ENCODE measurements at regions not wholly inside any gene's neighbourhood (a gene's known extent, or its start where the extent isn't known, plus 50 kb on each side); places are given as distances from the start of the nearest gene placed in this dataset.

- Histone ChIP-seq H2AFZ (replicated peaks; ENCODE audit: low read length, poor library complexity) (no peak overlapping the region), H2AK9ac (replicated peaks; ENCODE audit: low read depth, low read length, poor library complexity) (no peak overlapping the region), H4K20me1 (ENCODE audit: insufficient read depth, low read length) (no peaks in the 10 kb centered on the region), H3K9me3 (ENCODE audit: control insufficient read depth, insufficient read depth, low read length) (no peaks in the 10 kb centered on the region), H2BK5ac (ENCODE audit: low read depth, low read length, poor library complexity, severe bottlenecking) (no peak overlapping the region), H4K91ac (ENCODE audit: insufficient read depth, low read depth, low read length) (no peak overlapping the region), H3K4ac (ENCODE audit: low read depth, low read length) (no peak overlapping the region), H3K23ac (ENCODE audit: low read depth, low read length) (no peak overlapping the region), H3K9ac (ENCODE audit: low read depth, low read length) (no peak overlapping the region), H2AK5ac (ENCODE audit: low read depth, low read length) (no peak overlapping the region), H3K27me3 (ENCODE audit: control insufficient read depth, insufficient read depth, low read length) (no peaks in the 10 kb centered on the region), H3K9me1 (ENCODE audit: insufficient read depth, low read length) (no peaks in the 10 kb centered on the region), H2BK15ac (ENCODE audit: low read depth, low read length) (no peak overlapping the region), H3K4me3 (ENCODE audit: insufficient read depth, low read depth, low read length) (no peak overlapping the region), H3K4me2 (ENCODE audit: low read depth, low read length) (no peak overlapping the region), H2BK20ac (ENCODE audit: low read depth, low read length) (no peak overlapping the region), H2BK120ac (ENCODE audit: low read depth, low read length) (no peak overlapping the region), H4K8ac (ENCODE audit: low read depth in 2 of 2, low read length in 2 of 2) (no peak overlapping the region), H3K36me3 (ENCODE audit: control insufficient read depth, insufficient read depth, low read length) (no peaks in the 10 kb centered on the region), H3K4me1 (ENCODE audit: control insufficient read depth, insufficient read depth, low read length) (no peaks in the 10 kb centered on the region), H3K56ac (ENCODE audit: extremely low read depth, insufficient read depth, low read length) (no peak overlapping the region), H3K18ac (ENCODE audit: low read depth, low read length) (no peak overlapping the region), H3K14ac (replicated peaks; ENCODE audit: low read depth, low read length) (no peak overlapping the region), H3K27ac (ENCODE audit: insufficient read depth, low read length) (no peak overlapping the region), H3K79me1 (ENCODE audit: low read depth in 1 of 2, low read length in 2 of 2) (no peaks in the 10 kb centered on the region), H4K5ac (ENCODE audit: low read depth, low read length) (no peak overlapping the region)
- ChIA-PET CTCF (no interaction called here), POLR2A (ENCODE audit: unreplicated experiment) (no interaction called here)
- ATAC-seq (ENCODE audit: low read depth) (no peak), DNase-seq (no peak)
- no TSS peak for BruUV-seq (replicated peaks)
- in situ Hi-C loops (cut with MboI; ENCODE audit: low sequenced_read_pairs) (loop anchor here (25.0 kb wide), 1 partner anchor 1509 kb away; no protein-coding TSS in a partner anchor), intact Hi-C loops (cut with micrococcal nuclease) (no loop called here), dilution Hi-C loops (cut with HindIII; ENCODE audit: low sequenced_read_pairs, unreplicated experiment) (no loop called here)
- no peak for TF ChIP-seq MAZ (IDR thresholded peaks at IDR 0.05; ENCODE audit: borderline replicate concordance, low read depth, low read length)
- no peak for TF ChIP-seq RAD21 (IDR thresholded peaks at IDR 0.05; ENCODE audit: low read length)
- no peak for TF ChIP-seq SMC3 (IDR thresholded peaks at IDR 0.05; ENCODE audit: low read depth, low read length)
- no peak for TF ChIP-seq RCOR1 (IDR thresholded peaks at IDR 0.05; ENCODE audit: insufficient replicate concordance, low read length)
- TF ChIP-seq CTCF (conservative IDR thresholded peaks at IDR 0.05; ENCODE audit: low read depth, low read length) = no peak
- no peak for TF ChIP-seq NFE2L2 (IDR thresholded peaks at IDR 0.05; ENCODE audit: low read depth, low read length)
- TF ChIP-seq, protein P1, sequence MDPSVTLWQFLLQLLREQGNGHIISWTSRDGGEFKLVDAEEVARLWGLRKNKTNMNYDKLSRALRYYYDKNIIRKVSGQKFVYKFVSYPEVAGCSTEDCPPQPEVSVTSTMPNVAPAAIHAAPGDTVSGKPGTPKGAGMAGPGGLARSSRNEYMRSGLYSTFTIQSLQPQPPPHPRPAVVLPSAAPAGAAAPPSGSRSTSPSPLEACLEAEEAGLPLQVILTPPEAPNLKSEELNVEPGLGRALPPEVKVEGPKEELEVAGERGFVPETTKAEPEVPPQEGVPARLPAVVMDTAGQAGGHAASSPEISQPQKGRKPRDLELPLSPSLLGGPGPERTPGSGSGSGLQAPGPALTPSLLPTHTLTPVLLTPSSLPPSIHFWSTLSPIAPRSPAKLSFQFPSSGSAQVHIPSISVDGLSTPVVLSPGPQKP (IDR thresholded peaks at IDR 0.05; ENCODE audit: borderline replicate concordance, low read depth, low read length) = no peak
- TF ChIP-seq CHD1 (IDR thresholded peaks at IDR 0.05; ENCODE audit: low read depth, low read length) = no peak
- no peak for TF ChIP-seq RFX5 (IDR thresholded peaks at IDR 0.05; ENCODE audit: low read depth, low read length)
- TF ChIP-seq, protein P2, sequence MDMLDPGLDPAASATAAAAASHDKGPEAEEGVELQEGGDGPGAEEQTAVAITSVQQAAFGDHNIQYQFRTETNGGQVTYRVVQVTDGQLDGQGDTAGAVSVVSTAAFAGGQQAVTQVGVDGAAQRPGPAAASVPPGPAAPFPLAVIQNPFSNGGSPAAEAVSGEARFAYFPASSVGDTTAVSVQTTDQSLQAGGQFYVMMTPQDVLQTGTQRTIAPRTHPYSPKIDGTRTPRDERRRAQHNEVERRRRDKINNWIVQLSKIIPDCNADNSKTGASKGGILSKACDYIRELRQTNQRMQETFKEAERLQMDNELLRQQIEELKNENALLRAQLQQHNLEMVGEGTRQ (IDR thresholded peaks at IDR 0.05; ENCODE audit: low read depth, low read length) = no peak
- no peak for TF ChIP-seq CEBPB (IDR thresholded peaks at IDR 0.05; ENCODE audit: low read depth, low read length)
- TF ChIP-seq FOS (IDR thresholded peaks at IDR 0.05; ENCODE audit: low read depth, low read length) = no peak
- TF ChIP-seq MXI1 (IDR thresholded peaks at IDR 0.05; ENCODE audit: borderline replicate concordance, low read depth, low read length) = no peak
- no peak for TF ChIP-seq POLR2A (IDR thresholded peaks at IDR 0.05; ENCODE audit: low read depth, low read length)
- no peak for TF ChIP-seq MAFK (IDR thresholded peaks at IDR 0.05; ENCODE audit: low read depth, low read length)
- TF ChIP-seq BHLHE40 (IDR thresholded peaks at IDR 0.05; ENCODE audit: low read depth, low read length) = no peak
Measured at GRCh38 chr7:136102881-136103280, 125.7 kb upstream of the MTPN start.
